Naive thymus-derived CD4-positive, alpha-beta T cell (primary cell): ENCODE measurements at regions not wholly inside any gene's neighbourhood (a gene's known extent, or its start where the extent isn't known, plus 50 kb on each side); places are given as distances from the start of the nearest gene placed in this dataset.

Source experiments
- ATAC-seq: fragments of 150-1000 bp; cut with Tn5 transposase; 2 replicates; pipeline ENCODE4 v1.10.0; 2021; ENCODE audit warnings: mild to moderate bottlenecking, moderate library complexity
- CTCF ChIA-PET: fragments of 350-600 bp; sonication (Branson Sonifier 250); formaldehyde crosslinking; loops from one replicate; lab custom pipeline; 2021; ENCODE audit warnings: antibody characterized with exemption; lab: Charles Lee
- POLR2A ChIA-PET: fragments of 350-600 bp; sonication (Branson Sonifier 250); formaldehyde crosslinking; loops from one replicate; lab custom pipeline; 2021; ENCODE audit warnings: antibody characterized with exemption, inconsistent platforms; lab: Charles Lee
- DNase-seq, 9 donors: peaks; one replicate each; pipeline versions ENCODE4 v3.0.0 to v3.0.0-alpha.2; 2020 to 2022; ENCODE audit warnings: mixed read lengths in 1 of 9
- H3K27ac ChIP-seq: one replicate; pipeline ENCODE4 v1.7.0; 2013; ENCODE audit warnings: mild to moderate bottlenecking, low read depth, low read length, moderate library complexity
- H3K27me3 ChIP-seq, 2 donors: one replicate each; pipeline ENCODE4 v1.7.0; 2013; ENCODE audit warnings: low read length in 2 of 2, mild to moderate bottlenecking in 2 of 2, moderate library complexity in 2 of 2; ENCODE audit not compliant: control insufficient read depth in 2 of 2, insufficient read depth in 2 of 2
- H3K36me3 ChIP-seq, 3 experiments: 1 replicate in 2 of 3; 2 replicates in 1 of 3; pipeline ENCODE4 v1.7.0; 2013; ENCODE audit warnings: low read length in 3 of 3, mild to moderate bottlenecking in 3 of 3, moderate library complexity in 1 of 3; ENCODE audit not compliant: insufficient read depth in 3 of 3, control insufficient read depth in 2 of 3
- H3K4me1 ChIP-seq, 2 donors: one replicate each; pipeline ENCODE4 v1.7.0; 2013; ENCODE audit warnings: low read length in 2 of 2, mild to moderate bottlenecking in 2 of 2, moderate library complexity in 1 of 2; ENCODE audit not compliant: control insufficient read depth in 2 of 2, insufficient read depth in 2 of 2
- H3K4me3 ChIP-seq: 2 replicates; pipeline ENCODE4 v1.7.0; 2013; ENCODE audit warnings: mild to moderate bottlenecking, low read length
- H3K9me3 ChIP-seq, 3 experiments: 1 replicate in 2 of 3; 2 replicates in 1 of 3; pipeline ENCODE4 v1.7.0; 2013; ENCODE audit warnings: low read length in 3 of 3; ENCODE audit not compliant: control insufficient read depth in 2 of 3
- H3K27ac Mint-ChIP-seq, 9 donors: one replicate each; pipeline ENCODE4 v1.8.0; 2020 to 2022; ENCODE audit warnings: mixed read lengths in 9 of 9, mild to moderate bottlenecking in 8 of 9, moderate library complexity in 5 of 9, inconsistent platforms in 2 of 9
- H3K27me3 Mint-ChIP-seq, 5 donors: one replicate each; pipeline ENCODE4 v1.8.0; 2021 to 2022; ENCODE audit warnings: mixed read lengths in 5 of 5, mild to moderate bottlenecking in 1 of 5
- H3K36me3 Mint-ChIP-seq, 5 donors: one replicate each; pipeline ENCODE4 v1.8.0; 2020 to 2022; ENCODE audit warnings: mixed read lengths in 5 of 5, mild to moderate bottlenecking in 3 of 5, inconsistent platforms in 1 of 5
- H3K4me1 Mint-ChIP-seq, 7 donors: one replicate each; pipeline ENCODE4 v1.8.0; 2020 to 2022; ENCODE audit warnings: mixed read lengths in 7 of 7, mild to moderate bottlenecking in 3 of 7, inconsistent platforms in 1 of 7
- H3K4me3 Mint-ChIP-seq, 10 donors: one replicate each; pipeline ENCODE4 v1.8.0; 2020 to 2022; ENCODE audit warnings: mild to moderate bottlenecking in 10 of 10, mixed read lengths in 10 of 10, moderate library complexity in 6 of 10, inconsistent platforms in 2 of 10
- H3K9me3 Mint-ChIP-seq, 11 donors: one replicate each; pipeline ENCODE4 v1.8.0; 2020 to 2022; ENCODE audit warnings: mixed read lengths in 11 of 11, mild to moderate bottlenecking in 4 of 11, inconsistent platforms in 1 of 11, moderate library complexity in 1 of 11
- intact Hi-C, 2 donors: fragments of 100-400 bp; cut with micrococcal nuclease; formaldehyde crosslinking; loops; one replicate each; pipeline ENCODE4 v1.15.1; 2023

GRCh38 chr12:39012870-39013269 is 107.5 kb upstream of the CPNE8 start:
- DNase-seq (no peak), ATAC-seq (no peak)
- H3K27ac ChIP-seq, result no peak overlapping the region
- Mint-ChIP-seq H3K27ac (no peak overlapping the region), H3K4me3 (no peak overlapping the region), H3K36me3 (no peaks in the 10 kb centered on the region), H3K9me3 (peaks cover 0 to 10% (median 2%) of the 10 kb centered on the region in 11 donors), H3K4me1 (no peaks in the 10 kb centered on the region), H3K27me3 (peaks cover 0 to 6% (median 0%) of the 10 kb centered on the region in 5 donors)
- intact Hi-C loops, result no loop called here
- H3K4me3 ChIP-seq, result no peak overlapping the region
- H3K36me3 ChIP-seq, result no peaks in the 10 kb centered on the region
- no peaks in the 10 kb centered on the region for H3K4me1 ChIP-seq
- ChIA-PET CTCF (no interaction called here), POLR2A (no interaction called here)
- no peaks in the 10 kb centered on the region for H3K9me3 ChIP-seq
- no peaks in the 10 kb centered on the region for H3K27me3 ChIP-seq

DNA sequence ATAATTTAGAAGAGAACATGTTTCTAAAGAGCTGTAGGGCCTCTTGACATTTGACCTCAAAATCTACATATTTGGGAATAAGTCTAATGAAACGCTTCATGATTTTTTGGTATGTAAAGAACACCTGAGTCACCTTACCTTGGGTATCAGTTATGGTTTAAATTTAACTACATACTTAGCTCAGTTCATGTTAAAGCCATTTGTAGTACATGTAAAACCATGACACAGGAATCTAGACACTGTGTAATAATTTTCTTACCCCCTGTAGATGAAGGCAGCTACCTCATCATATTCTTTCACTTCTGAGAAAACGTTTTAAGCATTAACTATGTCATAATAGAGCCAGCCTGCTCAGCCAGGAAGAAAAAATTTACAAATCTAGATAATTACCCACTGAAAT is 105.8 kb upstream of the CPNE8 start:
- Histone ChIP-seq H3K27ac (no peak overlapping the region), H3K27me3 (no peaks in the 10 kb centered on the region), H3K36me3 (no peaks in the 10 kb centered on the region), H3K9me3 (no peaks in the 10 kb centered on the region), H3K4me1 (no peaks in the 10 kb centered on the region), H3K4me3 (no peak overlapping the region)
- POLR2A ChIA-PET, result interaction anchor here (0.7 kb wide), 1 partner anchor 66 kb away, joined by 3 read pairs; no protein-coding TSS in a partner anchor
- Mint-ChIP-seq H3K27ac (no peak overlapping the region), H3K4me1 (no peaks in the 10 kb centered on the region), H3K36me3 (no peaks in the 10 kb centered on the region), H3K9me3 (peaks cover 0 to 10% (median 3%) of the 10 kb centered on the region in 11 donors), H3K4me3 (no peak overlapping the region), H3K27me3 (peaks cover 0 to 6% (median 0%) of the 10 kb centered on the region in 5 donors)
- intact Hi-C loops, result no loop called here
- no peak for ATAC-seq
- no peak for DNase-seq
- CTCF ChIA-PET, result no interaction called here

DNA sequence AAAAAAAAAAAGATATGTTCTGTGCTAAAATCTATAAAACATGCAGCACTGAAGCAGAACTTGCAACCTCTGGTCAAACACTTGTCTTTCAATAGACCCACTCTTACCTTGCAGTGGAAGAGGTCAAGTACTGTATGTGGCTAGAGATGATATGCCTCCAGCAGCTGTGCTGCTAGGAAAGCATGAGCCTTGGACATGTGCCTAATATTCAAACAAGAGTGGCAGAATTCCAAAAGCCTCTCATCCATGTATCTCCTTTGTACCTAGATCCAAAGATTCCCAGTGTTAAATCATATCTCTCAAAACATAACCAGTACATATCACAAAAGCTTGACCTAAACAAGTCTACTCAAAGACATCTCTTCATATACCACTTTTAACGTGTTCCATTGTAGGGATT is 105.0 kb upstream of the CPNE8 start:
- no peaks in the 10 kb centered on the region for H3K9me3 ChIP-seq
- intact Hi-C loops, result no loop called here
- CTCF ChIA-PET, result no interaction called here
- Mint-ChIP-seq H3K36me3 (no peaks in the 10 kb centered on the region), H3K4me1 (no peaks in the 10 kb centered on the region), H3K9me3 (peaks cover 0 to 10% (median 3%) of the 10 kb centered on the region in 11 donors), H3K4me3 (no peak overlapping the region), H3K27ac (no peak overlapping the region), H3K27me3 (peaks cover 0 to 6% (median 0%) of the 10 kb centered on the region in 5 donors)
- no peak for DNase-seq
- POLR2A ChIA-PET, result no interaction called here
- H3K27ac ChIP-seq, result no peak overlapping the region
- no peaks in the 10 kb centered on the region for H3K4me1 ChIP-seq
- H3K27me3 ChIP-seq, result no peaks in the 10 kb centered on the region
- no peak overlapping the region for H3K4me3 ChIP-seq
- no peaks in the 10 kb centered on the region for H3K36me3 ChIP-seq
- ATAC-seq, result no peak

DNA sequence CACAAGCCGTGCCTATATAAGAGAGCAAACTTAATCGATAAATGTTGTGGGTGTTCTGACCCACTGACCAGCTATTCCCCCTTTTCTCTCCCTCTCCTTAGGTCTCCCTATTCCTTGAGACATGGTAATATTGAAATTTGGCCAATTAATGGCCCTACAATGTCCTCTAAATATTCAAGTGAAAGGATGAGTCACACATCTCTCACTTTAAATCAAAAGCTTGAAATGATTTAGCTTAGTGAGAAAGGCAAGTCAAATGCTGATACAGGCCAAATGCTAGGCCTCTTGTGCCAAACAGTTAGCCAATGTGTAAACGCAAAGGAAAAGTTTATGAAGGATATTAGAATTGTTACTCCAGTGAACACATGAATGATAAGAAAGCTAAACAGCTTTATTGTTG is 102.2 kb upstream of the CPNE8 start:
- H3K27me3 Mint-ChIP-seq, result no peaks in the 10 kb centered on the region
- CTCF ChIA-PET, result interaction anchor here (0.5 kb wide), 1 partner anchor 1174 kb away, joined by 3 read pairs; no protein-coding TSS in a partner anchor
- ATAC-seq (no peak), DNase-seq (no peak)
- H3K4me1 Mint-ChIP-seq, result no peaks in the 10 kb centered on the region
- H3K36me3 Mint-ChIP-seq, result no peaks in the 10 kb centered on the region
- intact Hi-C loops, result no loop called here
- peaks cover 0 to 7% (median 0%) of the 10 kb centered on the region in 11 donors for H3K9me3 Mint-ChIP-seq
- H3K27ac Mint-ChIP-seq, result no peak overlapping the region
- no peaks in the 10 kb centered on the region for H3K27me3 ChIP-seq
- no peak overlapping the region for H3K27ac ChIP-seq
- no peaks in the 10 kb centered on the region for H3K4me1 ChIP-seq
- no peaks in the 10 kb centered on the region for H3K36me3 ChIP-seq
- H3K4me3 ChIP-seq, result no peak overlapping the region
- H3K9me3 ChIP-seq, result no peaks in the 10 kb centered on the region
- POLR2A ChIA-PET, result no interaction called here
- no peak overlapping the region for H3K4me3 Mint-ChIP-seq

- H3K9me3 ChIP-seq, result no peaks in the 10 kb centered on the region
- H3K9me3 Mint-ChIP-seq, result peaks cover 0 to 7% (median 0%) of the 10 kb centered on the region in 11 donors
- no peak for DNase-seq
- no peak overlapping the region for H3K4me3 ChIP-seq
- intact Hi-C loops, result no loop called here
- no peaks in the 10 kb centered on the region for H3K36me3 ChIP-seq
- no peaks in the 10 kb centered on the region for H3K27me3 ChIP-seq
- no peaks in the 10 kb centered on the region for H3K4me1 ChIP-seq
- H3K36me3 Mint-ChIP-seq, result no peaks in the 10 kb centered on the region
- no peak for ATAC-seq
- H3K4me1 Mint-ChIP-seq, result no peaks in the 10 kb centered on the region
- ChIA-PET POLR2A (no interaction called here), CTCF (no interaction called here)
- no peaks in the 10 kb centered on the region for H3K27me3 Mint-ChIP-seq
- no peak overlapping the region for H3K4me3 Mint-ChIP-seq
- no peak overlapping the region for H3K27ac Mint-ChIP-seq
- H3K27ac ChIP-seq, result no peak overlapping the region
Measured at GRCh38 chr12:39006286-39006685, 100.9 kb upstream of the CPNE8 start.

DNA sequence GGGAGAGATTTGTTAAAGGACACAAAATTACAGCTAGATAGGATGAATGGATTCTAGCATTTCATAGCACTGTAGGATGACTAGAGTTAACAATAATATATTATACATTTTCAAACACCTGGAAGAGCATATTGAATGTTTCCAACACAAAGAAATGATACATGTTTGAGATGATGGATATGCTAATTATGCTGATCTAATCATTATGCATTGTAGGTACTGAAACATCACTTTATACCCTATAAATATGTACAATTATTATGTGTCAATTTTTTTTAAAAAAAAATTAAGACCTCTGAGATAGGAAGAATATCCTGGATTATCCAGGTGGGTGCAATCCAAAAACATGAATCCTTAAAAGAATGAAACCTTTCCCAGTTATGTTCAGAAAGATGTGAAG is 100.3 kb upstream of the CPNE8 start:
- no peak overlapping the region for H3K27ac Mint-ChIP-seq
- DNase-seq (no peak), ATAC-seq (no peak)
- Histone ChIP-seq H3K9me3 (no peaks in the 10 kb centered on the region), H3K27me3 (no peaks in the 10 kb centered on the region), H3K27ac (no peak overlapping the region), H3K4me1 (no peaks in the 10 kb centered on the region), H3K4me3 (no peak overlapping the region), H3K36me3 (no peaks in the 10 kb centered on the region)
- intact Hi-C loops, result no loop called here
- ChIA-PET CTCF (no interaction called here), POLR2A (no interaction called here)
- H3K9me3 Mint-ChIP-seq, result peaks cover 0 to 6% (median 0%) of the 10 kb centered on the region in 11 donors
- H3K4me1 Mint-ChIP-seq, result no peaks in the 10 kb centered on the region
- H3K4me3 Mint-ChIP-seq, result no peak overlapping the region
- H3K27me3 Mint-ChIP-seq, result no peaks in the 10 kb centered on the region
- no peaks in the 10 kb centered on the region for H3K36me3 Mint-ChIP-seq

- Histone ChIP-seq H3K27ac (no peak overlapping the region), H3K9me3 (no peaks in the 10 kb centered on the region), H3K36me3 (no peaks in the 10 kb centered on the region), H3K4me3 (no peak overlapping the region), H3K27me3 (no peaks in the 10 kb centered on the region), H3K4me1 (no peaks in the 10 kb centered on the region)
- H3K27ac Mint-ChIP-seq, result no peak overlapping the region
- H3K9me3 Mint-ChIP-seq, result peaks cover 0 to 3% (median 0%) of the 10 kb centered on the region in 11 donors
- no peaks in the 10 kb centered on the region for H3K4me1 Mint-ChIP-seq
- POLR2A ChIA-PET, result no interaction called here
- H3K4me3 Mint-ChIP-seq, result no peak overlapping the region
- no peaks in the 10 kb centered on the region for H3K36me3 Mint-ChIP-seq
- H3K27me3 Mint-ChIP-seq, result no peaks in the 10 kb centered on the region
- CTCF ChIA-PET, result no interaction called here
- DNase-seq (no peak), ATAC-seq (no peak)
- intact Hi-C loops, result no loop called here
Measured at GRCh38 chr12:39003541-39004155, 98.3 kb upstream of the CPNE8 start.
